Nephron (organoid): ENCODE measurements at regions not wholly inside any gene's neighbourhood (a gene's known extent, or its start where the extent isn't known, plus 50 kb on each side); places are given as distances from the start of the nearest gene placed in this dataset.

Experiments used
- H3K27ac Mint-ChIP-seq, 3 experiments: 2 replicates each; pipeline ENCODE4 v1.8.0; 2020; ENCODE audit warnings: mixed read lengths in 3 of 3, mild to moderate bottlenecking in 2 of 3, moderate library complexity in 1 of 3
- H3K27me3 Mint-ChIP-seq: 2 replicates; pipeline ENCODE4 v1.8.0; 2021; ENCODE audit warnings: low read depth, mild to moderate bottlenecking, moderate library complexity, mixed read lengths
- H3K36me3 Mint-ChIP-seq: 2 replicates; pipeline ENCODE4 v1.8.0; 2020; ENCODE audit warnings: low read depth, mixed read lengths
- H3K4me1 Mint-ChIP-seq: 2 replicates; pipeline ENCODE4 v1.8.0; 2020; ENCODE audit warnings: mixed read lengths
- H3K4me3 Mint-ChIP-seq, 3 experiments: 2 replicates each; pipeline ENCODE4 v1.8.0; 2020; ENCODE audit warnings: mild to moderate bottlenecking in 3 of 3, mixed read lengths in 3 of 3, moderate library complexity in 2 of 3
- H3K9me3 Mint-ChIP-seq: 2 replicates; pipeline ENCODE4 v1.8.0; 2020; ENCODE audit warnings: mixed read lengths
- TF ChIP-seq, protein P1 (sequence below), 3 experiments: fragments of 200-600 bp; sonication (generic); IDR thresholded peaks; one replicate each; pipeline ENCODE4 v1.5.0; 2021; ENCODE audit warnings: antibody characterized with exemption in 3 of 3; ENCODE audit not compliant: unreplicated experiment in 3 of 3

DNA sequence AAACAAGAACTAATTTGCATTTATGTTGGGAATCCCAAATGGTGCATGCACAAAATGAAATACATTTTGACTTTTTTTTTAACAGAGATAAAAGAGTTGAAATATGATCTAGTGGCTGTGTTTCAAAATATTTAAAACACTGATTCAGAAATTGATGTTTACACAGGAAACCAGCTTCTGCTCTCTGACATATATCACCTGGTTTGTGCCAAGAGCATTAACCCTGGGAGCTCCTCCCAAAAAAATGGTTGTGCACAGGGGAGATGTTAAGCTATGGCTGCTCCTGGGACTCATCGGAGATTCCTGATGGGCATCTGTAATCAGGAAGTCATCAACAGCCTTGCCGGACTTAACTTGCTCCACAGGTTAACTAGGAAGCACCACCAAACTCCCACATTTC is 65.2 kb upstream of the MAL start:
- Mint-ChIP-seq H3K27me3 (peaks cover 31% of the 10 kb centered on the region), H3K4me1 (no peaks in the 10 kb centered on the region), H3K27ac (no peak overlapping the region), H3K4me3 (no peak overlapping the region), H3K36me3 (no peaks in the 10 kb centered on the region), H3K9me3 (no peaks in the 10 kb centered on the region)
- TF ChIP-seq, protein P1, sequence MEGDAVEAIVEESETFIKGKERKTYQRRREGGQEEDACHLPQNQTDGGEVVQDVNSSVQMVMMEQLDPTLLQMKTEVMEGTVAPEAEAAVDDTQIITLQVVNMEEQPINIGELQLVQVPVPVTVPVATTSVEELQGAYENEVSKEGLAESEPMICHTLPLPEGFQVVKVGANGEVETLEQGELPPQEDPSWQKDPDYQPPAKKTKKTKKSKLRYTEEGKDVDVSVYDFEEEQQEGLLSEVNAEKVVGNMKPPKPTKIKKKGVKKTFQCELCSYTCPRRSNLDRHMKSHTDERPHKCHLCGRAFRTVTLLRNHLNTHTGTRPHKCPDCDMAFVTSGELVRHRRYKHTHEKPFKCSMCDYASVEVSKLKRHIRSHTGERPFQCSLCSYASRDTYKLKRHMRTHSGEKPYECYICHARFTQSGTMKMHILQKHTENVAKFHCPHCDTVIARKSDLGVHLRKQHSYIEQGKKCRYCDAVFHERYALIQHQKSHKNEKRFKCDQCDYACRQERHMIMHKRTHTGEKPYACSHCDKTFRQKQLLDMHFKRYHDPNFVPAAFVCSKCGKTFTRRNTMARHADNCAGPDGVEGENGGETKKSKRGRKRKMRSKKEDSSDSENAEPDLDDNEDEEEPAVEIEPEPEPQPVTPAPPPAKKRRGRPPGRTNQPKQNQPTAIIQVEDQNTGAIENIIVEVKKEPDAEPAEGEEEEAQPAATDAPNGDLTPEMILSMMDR (IDR thresholded peaks at IDR 0.05; ENCODE audit: unreplicated experiment in 3 of 3): no peak

DNA sequence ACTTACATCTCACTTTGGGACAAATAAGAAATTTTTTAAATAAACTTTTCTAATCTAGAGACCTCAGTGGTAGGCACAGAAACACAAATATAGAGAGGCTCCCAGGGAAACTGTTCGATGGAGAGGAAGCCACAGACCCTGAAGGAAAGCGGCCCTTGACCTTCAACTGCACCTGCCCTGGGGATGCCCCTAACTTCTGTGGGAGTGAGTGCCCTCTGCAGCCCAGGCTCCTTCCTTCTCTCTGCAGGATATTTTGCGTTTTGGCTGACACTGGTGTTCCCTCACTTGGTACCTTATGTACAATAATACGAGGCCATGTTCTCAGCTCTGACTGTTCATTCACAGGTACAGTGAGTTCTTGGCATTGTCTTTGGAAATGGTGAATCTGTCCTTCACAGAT is 64.8 kb upstream of the MAL start:
- H3K27me3 Mint-ChIP-seq: peaks cover 31% of the 10 kb centered on the region
- H3K4me3 Mint-ChIP-seq: no peak overlapping the region
- H3K27ac Mint-ChIP-seq: no peak overlapping the region
- H3K4me1 Mint-ChIP-seq: no peaks in the 10 kb centered on the region
- TF ChIP-seq, protein P1 (IDR thresholded peaks at IDR 0.05; ENCODE audit: unreplicated experiment in 3 of 3): no peak
- no peaks in the 10 kb centered on the region for H3K36me3 Mint-ChIP-seq
- no peaks in the 10 kb centered on the region for H3K9me3 Mint-ChIP-seq

DNA sequence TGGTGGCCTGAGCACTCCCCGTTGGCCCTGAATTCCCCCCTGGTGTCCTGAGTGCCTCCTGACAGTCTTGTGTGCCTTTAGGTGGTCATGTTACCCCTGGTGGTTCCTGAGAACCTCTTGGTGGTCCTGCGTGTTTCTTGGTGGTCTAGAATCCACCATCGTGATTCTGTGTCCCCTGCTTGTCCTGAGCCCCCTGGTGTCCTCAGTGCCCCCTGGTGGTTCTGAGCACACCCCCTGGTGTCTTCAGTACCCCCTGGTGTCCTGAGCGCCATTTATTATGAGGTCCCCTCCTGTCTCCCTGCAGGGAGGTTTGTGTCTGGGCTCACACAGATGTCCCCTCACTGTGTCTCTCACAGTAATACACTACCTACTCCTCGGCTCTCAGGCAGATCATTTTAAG is 61.3 kb upstream of the MAL start:
- TF ChIP-seq, protein P1 (IDR thresholded peaks at IDR 0.05; ENCODE audit: unreplicated experiment in 3 of 3): no peak
- H3K27me3 Mint-ChIP-seq: peaks cover 22% of the 10 kb centered on the region
- H3K4me1 Mint-ChIP-seq: no peaks in the 10 kb centered on the region
- H3K9me3 Mint-ChIP-seq: no peaks in the 10 kb centered on the region
- no peak overlapping the region for H3K4me3 Mint-ChIP-seq
- H3K27ac Mint-ChIP-seq: no peak overlapping the region
- no peaks in the 10 kb centered on the region for H3K36me3 Mint-ChIP-seq

DNA sequence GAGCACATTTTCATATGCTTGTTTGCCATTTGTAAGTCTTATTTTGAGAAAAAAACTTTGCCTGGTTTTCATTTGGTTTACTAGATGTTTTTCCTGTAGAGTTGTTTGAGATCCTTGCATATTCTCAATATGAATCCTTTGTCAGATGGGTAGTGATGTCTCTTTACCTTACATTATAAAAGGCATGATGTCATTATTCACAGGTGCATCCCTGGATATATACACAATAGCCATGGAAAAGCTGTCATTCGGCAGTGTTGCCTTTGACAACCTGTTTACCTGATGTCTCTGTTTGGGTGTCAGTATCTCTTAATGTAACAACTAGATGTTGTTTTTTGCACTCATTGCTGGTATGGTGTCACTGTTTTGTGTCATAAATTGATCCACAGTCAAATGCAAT is 58.8 kb upstream of the MAL start:
- H3K27me3 Mint-ChIP-seq: peaks cover 15% of the 10 kb centered on the region
- H3K27ac Mint-ChIP-seq: no peak overlapping the region
- no peaks in the 10 kb centered on the region for H3K36me3 Mint-ChIP-seq
- H3K9me3 Mint-ChIP-seq: no peaks in the 10 kb centered on the region
- H3K4me1 Mint-ChIP-seq: no peaks in the 10 kb centered on the region
- H3K4me3 Mint-ChIP-seq: no peak overlapping the region
- TF ChIP-seq, protein P1 (IDR thresholded peaks at IDR 0.05; ENCODE audit: unreplicated experiment in 3 of 3): no peak

DNA sequence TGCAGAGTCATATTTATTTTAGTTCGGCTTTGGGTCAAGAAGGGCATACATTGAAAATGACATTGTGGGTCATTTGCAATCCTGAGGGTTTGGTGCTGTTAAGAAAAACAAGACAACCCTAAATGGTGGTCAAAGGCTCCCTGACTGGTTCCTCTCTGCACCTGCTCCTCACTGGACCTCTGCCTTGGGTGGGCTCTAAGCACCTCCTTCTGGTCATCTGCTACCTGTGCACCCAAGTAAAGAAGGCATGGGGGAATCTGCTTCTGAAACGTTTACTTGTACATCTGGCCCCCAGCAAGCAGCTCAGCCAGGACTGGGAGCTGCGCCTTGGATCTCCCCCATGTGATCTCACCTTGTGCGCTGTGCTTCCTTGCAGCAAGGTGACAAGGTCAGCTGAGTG is 55.2 kb upstream of the MAL start:
- Mint-ChIP-seq H3K27ac (no peak overlapping the region), H3K9me3 (no peaks in the 10 kb centered on the region), H3K4me1 (no peaks in the 10 kb centered on the region), H3K36me3 (no peaks in the 10 kb centered on the region), H3K27me3 (peaks cover 28% of the 10 kb centered on the region), H3K4me3 (no peak overlapping the region)
- TF ChIP-seq, protein P1 (IDR thresholded peaks at IDR 0.05; ENCODE audit: unreplicated experiment in 3 of 3): no peak
